Natural killer cell (primary cell): ENCODE measurements at regions not wholly inside any gene's neighbourhood (a gene's known extent, or its start where the extent isn't known, plus 50 kb on each side); places are given as distances from the start of the nearest gene placed in this dataset.
"Not testable (repeated sequence)": the region's sequence is repeated elsewhere in the genome, so short reads cannot be mapped to it uniquely, and the experiment has no call there.

Experiments
- ATAC-seq, 3 donors: fragments of 150-1000 bp in 2 of 3; fragments of 200-7000 bp in 1 of 3; cut with Tn5 transposase; 1 replicate in 1 of 3; 2 replicates in 2 of 3; pipeline ENCODE4 v1.10.0; 2021; ENCODE audit warnings: mild to moderate bottlenecking in 2 of 3, moderate library complexity in 2 of 3
- DNase-seq, 2 donors: peaks; one replicate each; pipeline versions ENCODE4 v3.0.0 to v3.0.0-alpha.2; 2013 to 2021; ENCODE audit warnings: mixed read lengths in 1 of 2
- H3K27ac ChIP-seq: one replicate; pipeline ENCODE4 v1.5.1; 2013; ENCODE audit warnings: mild to moderate bottlenecking, low read length
- H3K27me3 ChIP-seq: one replicate; pipeline ENCODE4 v1.6.1; 2013; ENCODE audit warnings: low read length; ENCODE audit not compliant: control insufficient read depth, insufficient read depth
- H3K36me3 ChIP-seq: one replicate; pipeline ENCODE4 v1.6.1; 2013; ENCODE audit warnings: low read length; ENCODE audit not compliant: control insufficient read depth, insufficient read depth
- H3K4me1 ChIP-seq: one replicate; pipeline ENCODE4 v1.6.1; 2013; ENCODE audit warnings: low read length; ENCODE audit not compliant: control insufficient read depth, insufficient read depth
- H3K4me3 ChIP-seq: one replicate; pipeline ENCODE4 v1.5.1; 2013; ENCODE audit warnings: low read length
- H3K9me3 ChIP-seq: one replicate; pipeline ENCODE4 v1.6.1; 2013; ENCODE audit warnings: low read length; ENCODE audit not compliant: control insufficient read depth, insufficient read depth
- H3K27ac Mint-ChIP-seq, 2 donors: one replicate each; pipeline ENCODE4 v1.8.0; 2022; ENCODE audit warnings: mild to moderate bottlenecking in 2 of 2, mixed read lengths in 2 of 2, moderate library complexity in 1 of 2
- H3K27me3 Mint-ChIP-seq, 2 donors: one replicate each; pipeline ENCODE4 v1.8.0; 2022; ENCODE audit warnings: low read depth in 2 of 2, mixed read lengths in 2 of 2
- H3K36me3 Mint-ChIP-seq: one replicate; pipeline ENCODE4 v1.8.0; 2022; ENCODE audit warnings: mixed read lengths
- H3K4me1 Mint-ChIP-seq, 2 donors: one replicate each; pipeline ENCODE4 v1.8.0; 2022; ENCODE audit warnings: mixed read lengths in 2 of 2
- H3K4me3 Mint-ChIP-seq: one replicate; pipeline ENCODE4 v1.8.0; 2022; ENCODE audit warnings: mild to moderate bottlenecking, moderate library complexity, mixed read lengths
- H3K9me3 Mint-ChIP-seq, 2 donors: one replicate each; pipeline ENCODE4 v1.8.0; 2022; ENCODE audit warnings: mixed read lengths in 2 of 2
- WGBS: methylation state at CpG from one replicate; pipeline ENCODE4 v1.1.7; 2013; ENCODE audit warnings: missing lambda C conversion rate; ENCODE audit not compliant: insufficient coverage; 5-methylcytosine and 5-hydroxymethylcytosine counted together
- intact Hi-C: fragments of 100-400 bp; cut with micrococcal nuclease; formaldehyde crosslinking; loops from one replicate; pipeline ENCODE4 v1.14.2; 2022
- TF ChIP-seq, protein P1 (sequence below): fragments of 200-600 bp; IDR thresholded peaks from one replicate; pipeline ENCODE4 v1.8.0; 2022; ENCODE audit warnings: antibody characterized with exemption

DNA sequence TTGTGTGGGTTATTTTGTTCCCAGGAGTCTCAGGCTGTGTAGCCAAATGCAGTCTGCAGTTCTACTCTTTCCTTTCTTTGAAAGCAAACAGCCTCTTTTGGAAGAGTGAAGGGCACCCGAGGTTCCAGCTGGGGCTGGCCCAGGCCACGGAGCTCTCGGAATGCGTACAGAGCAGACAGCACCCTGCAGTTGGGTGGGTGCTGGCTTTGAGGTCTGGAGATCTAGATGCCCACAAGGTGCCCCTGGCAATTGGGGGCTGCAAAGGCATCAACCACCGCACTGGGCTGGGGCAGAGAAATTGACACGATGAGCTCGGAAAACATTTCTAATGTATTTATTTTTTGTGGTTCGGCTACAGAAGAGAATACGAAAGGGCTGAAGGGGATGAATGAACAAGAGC, 191.6 kb upstream of the ZNF469 start:
- intact Hi-C loops, ATAC-seq, H3K9me3 ChIP-seq, H3K4me1 Mint-ChIP-seq, H3K4me3 ChIP-seq, H3K4me3 Mint-ChIP-seq, H3K9me3 Mint-ChIP-seq, H3K27ac ChIP-seq, H3K36me3 Mint-ChIP-seq, H3K36me3 ChIP-seq, H3K27me3 ChIP-seq, H3K4me1 ChIP-seq, DNase-seq, H3K27ac Mint-ChIP-seq: not testable (repeated sequence)
- WGBS, result 93% methylated on average over 9 of the region's 9 CpGs
- peaks cover 9 to 12% of the 10 kb centered on the region in 2 donors for H3K27me3 Mint-ChIP-seq

DNA sequence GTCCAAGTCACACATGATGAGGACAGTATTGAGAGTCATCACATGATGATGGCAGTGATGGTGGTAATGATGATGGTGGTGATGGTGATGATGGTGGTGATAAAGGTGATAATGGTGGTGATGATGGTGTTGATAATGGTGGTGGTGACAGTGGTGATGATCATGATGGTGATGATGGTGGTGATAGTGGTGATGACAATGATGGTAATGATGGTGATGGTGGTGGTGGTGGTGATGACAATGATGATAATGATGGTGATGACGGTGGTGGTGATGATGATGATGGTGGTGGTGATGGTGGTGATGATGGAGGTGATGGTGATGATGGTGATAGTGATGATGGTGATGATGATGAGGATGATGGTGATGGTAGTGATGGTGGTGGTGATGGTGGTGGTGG, 190.2 kb upstream of the ZNF469 start:
- H3K4me3 ChIP-seq, result no peak overlapping the region
- peaks cover 6% of the 10 kb centered on the region for H3K9me3 ChIP-seq
- Mint-ChIP-seq H3K27ac (peak overlapping the region in 1 of 2 donors; percentile 78), H3K36me3 (no peaks in the 10 kb centered on the region), H3K4me1 (peaks cover 0 to 7% of the 10 kb centered on the region in 2 donors), H3K4me3 (no peak overlapping the region), H3K27me3 (peaks cover 10 to 12% of the 10 kb centered on the region in 2 donors), H3K9me3 (peaks cover 5% of the 10 kb centered on the region in 2 donors)
- DNase-seq (no peak), ATAC-seq (peak in 2 of 3 donors; percentile 15 to 40)
- intact Hi-C loops, result no loop called here
- WGBS, result 82% methylated on average over 1 of the region's 1 CpG
- no peak overlapping the region for H3K27ac ChIP-seq
- H3K27me3 ChIP-seq, result no peaks in the 10 kb centered on the region
- H3K4me1 ChIP-seq, result no peaks in the 10 kb centered on the region
- TF ChIP-seq, protein P1, sequence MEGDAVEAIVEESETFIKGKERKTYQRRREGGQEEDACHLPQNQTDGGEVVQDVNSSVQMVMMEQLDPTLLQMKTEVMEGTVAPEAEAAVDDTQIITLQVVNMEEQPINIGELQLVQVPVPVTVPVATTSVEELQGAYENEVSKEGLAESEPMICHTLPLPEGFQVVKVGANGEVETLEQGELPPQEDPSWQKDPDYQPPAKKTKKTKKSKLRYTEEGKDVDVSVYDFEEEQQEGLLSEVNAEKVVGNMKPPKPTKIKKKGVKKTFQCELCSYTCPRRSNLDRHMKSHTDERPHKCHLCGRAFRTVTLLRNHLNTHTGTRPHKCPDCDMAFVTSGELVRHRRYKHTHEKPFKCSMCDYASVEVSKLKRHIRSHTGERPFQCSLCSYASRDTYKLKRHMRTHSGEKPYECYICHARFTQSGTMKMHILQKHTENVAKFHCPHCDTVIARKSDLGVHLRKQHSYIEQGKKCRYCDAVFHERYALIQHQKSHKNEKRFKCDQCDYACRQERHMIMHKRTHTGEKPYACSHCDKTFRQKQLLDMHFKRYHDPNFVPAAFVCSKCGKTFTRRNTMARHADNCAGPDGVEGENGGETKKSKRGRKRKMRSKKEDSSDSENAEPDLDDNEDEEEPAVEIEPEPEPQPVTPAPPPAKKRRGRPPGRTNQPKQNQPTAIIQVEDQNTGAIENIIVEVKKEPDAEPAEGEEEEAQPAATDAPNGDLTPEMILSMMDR, result no peak
- no peaks in the 10 kb centered on the region for H3K36me3 ChIP-seq

DNA sequence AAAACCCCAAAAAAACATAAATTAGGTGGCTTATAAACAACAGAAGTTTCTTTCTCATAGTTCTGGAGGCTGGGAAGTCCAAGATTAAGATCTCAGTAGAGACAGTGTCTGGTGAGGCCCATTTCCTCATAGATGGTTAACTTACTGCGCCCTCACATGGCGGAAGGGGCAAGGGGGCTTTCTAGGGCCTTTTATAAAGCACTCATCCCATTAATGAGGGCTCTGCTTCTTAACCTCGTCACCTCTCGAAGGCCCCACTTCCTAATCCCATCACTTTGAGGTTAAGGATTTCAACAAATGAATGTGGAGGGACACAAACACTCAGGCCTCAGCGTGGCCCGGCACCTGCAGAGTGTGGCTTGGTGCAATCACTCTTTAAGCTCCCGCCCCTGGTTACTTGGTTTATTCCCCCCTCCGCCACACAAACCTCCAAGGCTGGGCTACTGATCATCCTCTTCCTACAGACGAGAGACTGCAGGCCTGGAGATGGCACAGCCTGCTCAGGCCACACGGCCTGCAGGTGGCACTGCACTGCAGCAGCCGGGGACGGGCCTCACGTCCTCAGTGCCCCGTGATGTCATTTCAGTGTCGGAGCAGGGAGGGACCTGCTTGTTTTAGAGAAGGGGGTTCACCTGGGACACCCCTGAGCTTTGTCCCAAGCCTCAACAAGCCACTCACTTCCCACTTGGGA, 188.9 kb upstream of the ZNF469 start:
- H3K27ac Mint-ChIP-seq, H3K4me1 ChIP-seq, H3K36me3 ChIP-seq, H3K36me3 Mint-ChIP-seq, H3K9me3 Mint-ChIP-seq, H3K4me3 ChIP-seq, H3K27ac ChIP-seq, H3K4me3 Mint-ChIP-seq, intact Hi-C loops, H3K27me3 ChIP-seq, H3K4me1 Mint-ChIP-seq, H3K9me3 ChIP-seq: not testable (repeated sequence)
- 42% methylated on average over 6 of the region's 15 CpGs for WGBS
- H3K27me3 Mint-ChIP-seq, result peaks cover 10 to 12% of the 10 kb centered on the region in 2 donors
- DNase-seq, result peak in 1 of 2 donors; percentile 42
- ATAC-seq, result peak; percentile 51 to 80 (median 60)

DNA sequence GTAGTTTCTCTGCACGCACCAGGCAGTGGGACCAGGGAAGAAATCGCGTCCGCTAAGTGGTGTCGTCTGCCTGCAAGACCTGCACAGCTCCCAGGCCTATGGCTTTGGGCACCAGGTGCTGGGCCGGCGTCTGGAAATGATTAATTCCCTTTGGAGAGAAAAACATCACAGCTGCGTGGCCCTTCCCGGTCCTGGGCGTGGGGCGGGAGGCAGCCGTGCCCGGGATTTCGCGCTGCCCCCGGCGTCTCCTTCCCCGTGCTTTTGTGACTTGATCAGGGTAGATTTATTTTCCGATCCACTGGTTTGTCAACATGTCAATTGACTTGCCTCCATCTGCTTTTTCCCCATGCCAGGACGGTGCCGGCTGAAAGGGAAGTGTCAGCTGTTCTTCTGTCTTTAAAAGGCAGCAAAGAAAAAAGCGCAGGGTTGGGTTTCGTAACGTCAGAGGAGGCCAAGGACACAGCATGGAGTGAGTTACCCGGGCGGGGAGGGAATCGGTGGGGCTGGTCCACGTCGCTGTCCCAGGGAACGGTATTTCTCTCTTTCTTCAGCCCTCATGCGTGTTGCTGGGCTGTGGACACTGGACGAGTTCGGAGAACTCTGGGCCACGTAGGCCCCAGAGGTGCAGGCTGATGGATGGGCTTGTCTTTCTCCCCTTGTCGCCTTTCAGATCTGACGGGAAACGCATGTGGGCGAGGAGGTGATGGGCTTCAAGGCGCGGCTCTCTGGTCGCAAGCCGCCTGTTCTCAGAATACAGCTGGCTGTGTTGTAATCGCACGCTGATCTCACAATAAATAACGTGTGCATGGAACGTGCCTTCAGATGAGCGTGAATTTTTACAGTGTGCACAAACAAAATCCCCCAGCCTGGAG, 188.1 kb upstream of the ZNF469 start:
- Mint-ChIP-seq H3K4me3 (no peak overlapping the region), H3K27ac (no peak overlapping the region), H3K4me1 (peaks cover 0 to 7% of the 10 kb centered on the region in 2 donors), H3K27me3 (peaks cover 8 to 12% of the 10 kb centered on the region in 2 donors), H3K36me3 (no peaks in the 10 kb centered on the region), H3K9me3 (peaks cover 5% of the 10 kb centered on the region in 2 donors)
- Histone ChIP-seq H3K9me3 (no peaks in the 10 kb centered on the region), H3K27ac (no peak overlapping the region), H3K4me1 (no peaks in the 10 kb centered on the region), H3K27me3 (no peaks in the 10 kb centered on the region), H3K36me3 (no peaks in the 10 kb centered on the region), H3K4me3 (no peak overlapping the region)
- TF ChIP-seq, protein P1, result no peak
- ATAC-seq (no peak), DNase-seq (no peak)
- WGBS, result 83% methylated on average over 46 of the region's 47 CpGs
- intact Hi-C loops, result no loop called here
